Nephron progenitor cell (in vitro differentiated cells): ENCODE measurements at regions not wholly inside any gene's neighbourhood (a gene's known extent, or its start where the extent isn't known, plus 50 kb on each side); places are given as distances from the start of the nearest gene placed in this dataset.

Experiments
- DNase-seq: peaks from one replicate; pipeline ENCODE4 v3.0.0; 2021
- H3K27ac Mint-ChIP-seq: 2 replicates; pipeline ENCODE4 v1.8.0; 2021; ENCODE audit warnings: mild to moderate bottlenecking, moderate library complexity, mixed read lengths
- H3K27me3 Mint-ChIP-seq: 2 replicates; pipeline ENCODE4 v1.8.0; 2021; ENCODE audit warnings: mild to moderate bottlenecking, low read depth, mixed read lengths; ENCODE audit not compliant: poor library complexity
- H3K36me3 Mint-ChIP-seq: 2 replicates; pipeline ENCODE4 v1.8.0; 2021; ENCODE audit warnings: low read depth, mixed read lengths
- H3K4me1 Mint-ChIP-seq: 2 replicates; pipeline ENCODE4 v1.8.0; 2021; ENCODE audit warnings: mixed read lengths
- H3K4me3 Mint-ChIP-seq: 2 replicates; pipeline ENCODE4 v1.8.0; 2021; ENCODE audit warnings: mild to moderate bottlenecking, moderate library complexity, mixed read lengths
- H3K9me3 Mint-ChIP-seq: 2 replicates; pipeline ENCODE4 v1.8.0; 2021; ENCODE audit warnings: mild to moderate bottlenecking, moderate library complexity, mixed read lengths
- TF ChIP-seq, protein P1 (sequence below): fragments of 200-600 bp; sonication (generic); IDR thresholded peaks from 2 replicates; pipeline ENCODE4 v1.5.0; 2021; ENCODE audit warnings: antibody characterized with exemption

DNA sequence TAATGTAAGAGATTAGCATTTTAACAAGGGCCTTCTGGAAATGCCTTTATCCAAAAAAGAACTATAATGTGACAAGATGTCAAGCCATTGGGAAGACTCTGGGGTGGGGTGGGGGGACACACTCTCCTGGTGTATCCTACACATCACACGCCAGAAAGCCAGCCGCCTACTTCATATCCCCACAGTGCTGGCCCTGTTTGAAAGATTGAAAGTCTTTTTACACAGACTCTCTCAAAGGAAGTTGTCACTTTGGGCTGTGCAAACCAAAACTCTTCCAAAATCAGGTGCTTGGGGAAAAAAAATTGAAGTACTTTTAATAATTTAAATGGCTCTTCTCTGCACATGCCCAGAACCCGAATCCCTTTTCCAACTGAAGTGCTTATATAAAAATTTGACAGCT is 666.7 kb downstream of the BCL11A start:
- no peaks in the 10 kb centered on the region for H3K36me3 Mint-ChIP-seq
- peak overlapping the region; percentile 24 for H3K27ac Mint-ChIP-seq
- H3K9me3 Mint-ChIP-seq = no peaks in the 10 kb centered on the region
- H3K4me3 Mint-ChIP-seq = no peak overlapping the region
- peaks cover 3% of the 10 kb centered on the region for H3K27me3 Mint-ChIP-seq
- TF ChIP-seq, protein P1, sequence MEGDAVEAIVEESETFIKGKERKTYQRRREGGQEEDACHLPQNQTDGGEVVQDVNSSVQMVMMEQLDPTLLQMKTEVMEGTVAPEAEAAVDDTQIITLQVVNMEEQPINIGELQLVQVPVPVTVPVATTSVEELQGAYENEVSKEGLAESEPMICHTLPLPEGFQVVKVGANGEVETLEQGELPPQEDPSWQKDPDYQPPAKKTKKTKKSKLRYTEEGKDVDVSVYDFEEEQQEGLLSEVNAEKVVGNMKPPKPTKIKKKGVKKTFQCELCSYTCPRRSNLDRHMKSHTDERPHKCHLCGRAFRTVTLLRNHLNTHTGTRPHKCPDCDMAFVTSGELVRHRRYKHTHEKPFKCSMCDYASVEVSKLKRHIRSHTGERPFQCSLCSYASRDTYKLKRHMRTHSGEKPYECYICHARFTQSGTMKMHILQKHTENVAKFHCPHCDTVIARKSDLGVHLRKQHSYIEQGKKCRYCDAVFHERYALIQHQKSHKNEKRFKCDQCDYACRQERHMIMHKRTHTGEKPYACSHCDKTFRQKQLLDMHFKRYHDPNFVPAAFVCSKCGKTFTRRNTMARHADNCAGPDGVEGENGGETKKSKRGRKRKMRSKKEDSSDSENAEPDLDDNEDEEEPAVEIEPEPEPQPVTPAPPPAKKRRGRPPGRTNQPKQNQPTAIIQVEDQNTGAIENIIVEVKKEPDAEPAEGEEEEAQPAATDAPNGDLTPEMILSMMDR = no peak
- no peak for DNase-seq
- H3K4me1 Mint-ChIP-seq = peaks cover 43% of the 10 kb centered on the region

DNA sequence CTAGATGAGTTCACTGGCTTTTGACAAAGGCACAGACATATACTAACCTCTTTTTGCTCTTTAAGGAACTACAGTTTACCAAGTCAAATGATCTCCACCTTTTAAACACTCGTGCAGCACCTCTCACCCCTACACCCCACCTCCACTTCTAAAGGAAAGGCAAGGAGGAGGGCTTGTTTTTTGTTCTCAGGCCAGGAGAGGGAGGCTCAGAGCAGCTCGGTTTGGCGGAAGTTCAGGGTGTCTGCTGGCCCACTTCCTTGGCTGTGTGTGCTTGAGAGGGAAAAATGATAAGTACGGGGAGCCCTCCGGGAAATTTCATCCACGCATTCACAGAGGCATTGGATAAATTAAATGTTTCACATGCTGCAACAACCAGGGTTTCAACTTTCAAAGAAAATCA is 667.9 kb downstream of the BCL11A start:
- no peak for DNase-seq
- Mint-ChIP-seq H3K27ac (peak overlapping the region; percentile 54), H3K27me3 (peaks cover 3% of the 10 kb centered on the region), H3K4me1 (peaks cover 43% of the 10 kb centered on the region), H3K36me3 (no peaks in the 10 kb centered on the region), H3K9me3 (no peaks in the 10 kb centered on the region), H3K4me3 (no peak overlapping the region)
- TF ChIP-seq, protein P1 = no peak

DNA sequence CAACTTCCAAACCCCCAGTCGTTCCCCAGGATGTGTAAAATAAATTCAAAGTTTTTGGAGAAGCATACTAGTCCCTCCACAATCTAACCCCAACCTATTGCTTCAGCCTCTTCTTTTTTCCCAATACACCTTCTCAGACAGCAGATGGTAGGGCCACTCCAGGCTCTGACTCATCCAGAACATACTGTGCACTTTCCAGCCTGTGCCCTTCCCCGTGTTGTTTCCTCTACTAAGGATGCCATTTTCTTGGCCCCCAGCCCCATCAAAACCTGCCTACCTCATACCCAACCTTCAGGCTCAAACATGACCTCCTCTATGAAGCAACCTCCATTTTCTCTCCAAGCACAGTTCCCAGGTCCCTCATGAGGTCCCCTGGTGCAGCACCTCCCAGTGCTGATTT is 669.3 kb downstream of the BCL11A start:
- Mint-ChIP-seq H3K4me1 (peaks cover 55% of the 10 kb centered on the region), H3K36me3 (no peaks in the 10 kb centered on the region), H3K27ac (no peak overlapping the region), H3K9me3 (no peaks in the 10 kb centered on the region), H3K4me3 (no peak overlapping the region), H3K27me3 (peaks cover 3% of the 10 kb centered on the region)
- TF ChIP-seq, protein P1 = no peak
- DNase-seq = no peak

DNA sequence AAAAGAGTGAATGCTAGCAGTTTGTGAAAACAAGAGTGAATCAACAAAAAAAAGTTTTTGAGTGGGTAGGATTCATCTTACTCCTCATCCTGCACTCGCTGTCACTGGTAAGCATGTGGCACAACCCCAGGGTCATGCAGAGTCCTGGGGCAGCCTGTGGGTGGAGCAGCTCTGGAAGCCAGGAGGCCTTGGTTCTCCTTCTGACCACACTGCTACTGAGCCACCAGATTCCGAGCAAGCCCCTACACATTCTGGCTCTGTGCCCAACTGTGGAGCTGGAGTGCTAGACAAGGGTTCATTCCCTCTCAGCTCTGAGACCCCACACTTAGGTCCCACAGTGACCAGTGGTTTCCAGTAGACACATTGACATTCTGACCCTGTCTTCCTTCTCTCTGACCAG is 670.6 kb downstream of the BCL11A start:
- TF ChIP-seq, protein P1 = no peak
- H3K4me3 Mint-ChIP-seq = no peak overlapping the region
- peaks cover 54% of the 10 kb centered on the region for H3K4me1 Mint-ChIP-seq
- no peaks in the 10 kb centered on the region for H3K36me3 Mint-ChIP-seq
- peaks cover 3% of the 10 kb centered on the region for H3K27me3 Mint-ChIP-seq
- no peak for DNase-seq
- no peak overlapping the region for H3K27ac Mint-ChIP-seq
- no peaks in the 10 kb centered on the region for H3K9me3 Mint-ChIP-seq

DNA sequence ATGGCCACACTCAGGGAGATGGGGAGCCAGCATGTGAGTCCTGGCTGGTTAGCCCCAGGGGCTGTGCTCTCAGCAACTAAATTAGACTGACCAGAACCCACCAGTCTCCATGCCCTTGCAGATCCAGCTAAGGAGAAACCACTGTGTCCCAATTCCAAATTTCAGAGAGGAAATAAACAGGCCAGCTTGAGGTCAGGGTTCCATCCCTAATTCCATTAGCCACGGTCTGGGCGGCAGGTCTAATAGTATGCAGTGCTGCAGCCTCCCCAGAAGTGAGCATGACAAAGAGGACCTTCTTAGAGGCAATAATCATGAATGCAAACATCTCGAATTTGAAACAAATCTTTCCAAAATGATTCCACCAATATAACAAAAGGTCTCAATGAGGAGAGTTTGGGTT is 671.2 kb downstream of the BCL11A start:
- DNase-seq = no peak
- Mint-ChIP-seq H3K36me3 (no peaks in the 10 kb centered on the region), H3K27ac (no peak overlapping the region), H3K9me3 (no peaks in the 10 kb centered on the region), H3K4me3 (no peak overlapping the region), H3K27me3 (peaks cover 3% of the 10 kb centered on the region), H3K4me1 (peaks cover 48% of the 10 kb centered on the region)
- TF ChIP-seq, protein P1 = no peak

DNA sequence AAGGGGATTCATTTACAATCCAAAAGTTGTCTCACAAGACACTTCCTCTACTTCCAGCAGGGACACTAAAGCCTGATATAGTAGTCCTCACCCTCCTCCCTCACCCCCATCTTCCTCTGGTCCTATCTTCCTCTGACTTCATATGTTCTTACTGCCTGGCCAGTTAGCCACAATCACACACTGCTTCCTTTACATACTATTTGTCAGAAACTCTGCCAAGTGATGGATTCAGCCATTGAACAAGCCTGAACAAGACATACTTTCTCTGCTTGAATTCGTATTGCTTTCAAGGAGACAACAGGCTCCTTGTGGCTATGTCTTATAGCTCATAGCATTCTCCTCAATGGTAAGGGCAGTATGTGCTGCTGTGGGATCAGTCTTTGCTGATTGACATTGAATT is 672.2 kb downstream of the BCL11A start:
- Mint-ChIP-seq H3K4me3 (no peak overlapping the region), H3K36me3 (no peaks in the 10 kb centered on the region), H3K27me3 (peaks cover 3% of the 10 kb centered on the region), H3K9me3 (no peaks in the 10 kb centered on the region), H3K27ac (no peak overlapping the region), H3K4me1 (peaks cover 43% of the 10 kb centered on the region)
- DNase-seq = no peak
- TF ChIP-seq, protein P1 = no peak
